RCC 7860 (cell line): ENCODE measurements at regions not wholly inside any gene's neighbourhood (a gene's known extent, or its start where the extent isn't known, plus 50 kb on each side); places are given as distances from the start of the nearest gene placed in this dataset.

ENCODE experiments used
- DNase-seq: peaks from one replicate; pipeline ENCODE4 v3.0.0-alpha.2; 2015; ENCODE audit warnings: low spot score
- FAIRE-seq: peaks from 2 replicates; lab custom pipeline; 2012; peaks lifted over from hg19 to GRCh38; lab: Jason Lieb, UNC

GRCh38 chr9:126088336-126088735 lies 238.3 kb upstream of the MVB12B start:
- no peak for DNase-seq

GRCh38 chr9:126089789-126090188 lies 236.8 kb upstream of the MVB12B start:
- FAIRE-seq (no peak), DNase-seq (no peak)

More at GRCh38 chr9:126088336-126088735, 238.3 kb upstream of the MVB12B start:
- FAIRE-seq: no peak

- FAIRE-seq: no peak
Observed at GRCh38 chr9:126093771-126094170, 232.9 kb upstream of the MVB12B start.

GRCh38 chr9:126095546-126096190 lies 231.0 kb upstream of the MVB12B start:
- no peak for FAIRE-seq
- no peak for DNase-seq

More at GRCh38 chr9:126093771-126094170, 232.9 kb upstream of the MVB12B start:
- DNase-seq: no peak

GRCh38 chr9:126096340-126096739 lies 230.3 kb upstream of the MVB12B start:
- DNase-seq: no peak
- FAIRE-seq: no peak

GRCh38 chr9:126097679-126098078 lies 228.9 kb upstream of the MVB12B start:
- FAIRE-seq: no peak
- no peak for DNase-seq

- FAIRE-seq: no peak
- DNase-seq: no peak
Observed at GRCh38 chr9:126106404-126106803, 220.2 kb upstream of the MVB12B start.

GRCh38 chr9:126107693-126108092 lies 218.9 kb upstream of the MVB12B start:
- FAIRE-seq (no peak), DNase-seq (no peak)

- DNase-seq: no peak
- FAIRE-seq: no peak
Observed at GRCh38 chr9:126108240-126108639, 218.4 kb upstream of the MVB12B start.

GRCh38 chr9:126109575-126109974 lies 217.1 kb upstream of the MVB12B start:
- DNase-seq: no peak
- no peak for FAIRE-seq

- no peak for DNase-seq
- no peak for FAIRE-seq
Observed at GRCh38 chr9:126111556-126111955, 215.1 kb upstream of the MVB12B start.

GRCh38 chr9:126112135-126112720 lies 214.4 kb upstream of the MVB12B start:
- DNase-seq (no peak), FAIRE-seq (no peak)

- no peak for DNase-seq
- FAIRE-seq: no peak
Observed at GRCh38 chr9:126113176-126113575, 213.5 kb upstream of the MVB12B start.

GRCh38 chr9:126113756-126114408 lies 212.7 kb upstream of the MVB12B start:
- no peak for FAIRE-seq

GRCh38 chr9:126114409-126114760 lies 212.2 kb upstream of the MVB12B start:
- FAIRE-seq (no peak), DNase-seq (no peak)

More at GRCh38 chr9:126113756-126114408, 212.7 kb upstream of the MVB12B start:
- DNase-seq: no peak

GRCh38 chr9:126114850-126115460 lies 211.7 kb upstream of the MVB12B start:
- FAIRE-seq (no peak), DNase-seq (no peak)

- DNase-seq (no peak), FAIRE-seq (no peak)
Observed at GRCh38 chr9:126116351-126117157, 210.1 kb upstream of the MVB12B start.

- no peak for FAIRE-seq
- DNase-seq: no peak
Observed at GRCh38 chr9:126117158-126117425, 209.5 kb upstream of the MVB12B start.

- DNase-seq (no peak), FAIRE-seq (no peak)
Observed at GRCh38 chr9:126117631-126118030, 209.0 kb upstream of the MVB12B start.

GRCh38 chr9:126119731-126120130 lies 206.9 kb upstream of the MVB12B start:
- DNase-seq: no peak
- FAIRE-seq: no peak

- no peak for FAIRE-seq
Observed at GRCh38 chr9:126122901-126123616, 203.6 kb upstream of the MVB12B start.

More at GRCh38 chr9:126122901-126123616, 203.6 kb upstream of the MVB12B start:
- DNase-seq: no peak
